ENCODE measurements at regions not wholly inside any gene's neighbourhood (a gene's known extent, or its start where the extent isn't known, plus 50 kb on each side); places are given as distances from the start of the nearest gene placed in this dataset.

DNA sequence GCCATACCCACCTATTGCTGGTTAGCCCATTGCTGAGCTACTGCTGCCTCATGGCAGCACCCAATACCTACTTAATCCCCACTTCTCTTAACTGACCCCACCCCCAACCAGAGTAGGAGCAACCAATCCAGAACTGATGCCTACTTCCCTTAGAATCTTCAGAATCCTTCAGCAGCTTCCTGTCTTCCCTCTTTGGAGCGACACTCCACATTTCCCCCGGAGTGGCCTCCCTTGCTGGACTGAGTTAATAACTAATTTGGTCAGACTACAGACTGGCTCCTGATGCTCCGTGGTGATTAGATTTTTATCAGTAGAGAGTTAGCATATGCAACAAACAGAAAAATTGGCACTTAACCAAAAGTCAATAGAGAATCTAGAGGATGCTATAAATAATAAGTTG lies 51.2 kb upstream of the UBR2 start:
- CTCF ChIA-PET = interaction anchor here (0.5 to 5.0 kb wide), 5 partner anchors 19 to 500 kb away, joined by 3 to 29 read pairs (median 4); no protein-coding TSS in a partner anchor
- Histone ChIP-seq H3K4me1 (ENCODE audit: control insufficient read depth, insufficient read depth, low read length) (no peaks in the 10 kb centered on the region), H3K9me3 (ENCODE audit: control insufficient read depth, insufficient read depth, low read depth, low read length) (no peaks in the 10 kb centered on the region), H3K27ac (ENCODE audit: extremely low read depth, low read depth, low read length) (no peak overlapping the region), H3K4me3 (ENCODE audit: low read depth, low read length) (no peak overlapping the region), H3K36me3 (ENCODE audit: control insufficient read depth in 2 of 2, insufficient read depth in 1 of 2, low read length in 2 of 2) (no peaks in the 10 kb centered on the region)
- no peak for TF ChIP-seq MEIS1 (CRISPR knock-in tag; IDR thresholded peaks at IDR 0.05; ENCODE audit: borderline replicate concordance)
- TF ChIP-seq ZBTB1 (tag by site-specific recombination; IDR thresholded peaks at IDR 0.05) = no peak
- TF ChIP-seq ZNF677 (tag by site-specific recombination; IDR thresholded peaks at IDR 0.05) = no peak
- no peak for TF ChIP-seq ZFP37 (tag by site-specific recombination; IDR thresholded peaks at IDR 0.05)
- POLR2A ChIA-PET = interaction anchor here (0.6 to 0.7 kb wide), 2 partner anchors 59 to 402 kb away, joined by 3 to 6 read pairs; no protein-coding TSS in a partner anchor

DNA sequence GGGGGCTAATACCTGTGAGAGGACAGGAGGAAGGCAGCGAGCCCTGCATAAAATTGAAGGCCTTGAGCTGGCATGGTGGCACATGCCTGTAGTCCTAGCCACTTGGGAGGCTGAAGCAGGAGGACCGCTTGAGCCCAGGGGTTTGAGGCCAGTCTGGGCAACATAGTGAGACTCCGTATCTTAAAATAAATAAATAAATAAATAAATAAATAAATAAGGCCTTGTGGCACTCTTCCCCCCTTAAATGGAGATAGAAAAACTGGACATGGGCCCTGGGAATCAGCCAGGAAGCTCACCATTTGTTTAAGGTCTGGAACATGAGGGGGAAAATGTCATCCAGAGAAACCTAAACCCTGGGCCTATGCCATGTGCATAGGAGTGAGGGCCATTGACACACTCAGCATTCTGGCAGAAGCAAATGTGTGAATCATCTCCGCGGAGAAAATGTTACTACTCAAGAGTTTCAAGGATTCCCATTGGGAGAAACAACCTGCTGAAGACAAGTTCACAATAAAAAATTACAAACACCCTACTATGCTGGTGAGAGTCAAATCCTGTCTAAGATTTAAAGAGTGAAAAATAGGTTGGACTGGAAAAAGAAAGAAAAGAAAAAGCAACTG lies 51.9 kb upstream of the UBR2 start:
- no peak overlapping the region for H3K27ac ChIP-seq (ENCODE audit: extremely low read depth, low read depth, low read length)
- H3K4me3 ChIP-seq (ENCODE audit: low read depth, low read length) = no peak overlapping the region
- ChIA-PET CTCF (interaction anchor here (0.5 to 5.0 kb wide), 3 partner anchors 20 to 38 kb away, joined by 4 to 29 read pairs (median 10); no protein-coding TSS in a partner anchor), POLR2A (interaction anchor here (0.7 kb wide), 1 partner anchor 59 kb away, joined by 3 read pairs; no protein-coding TSS in a partner anchor)
- H3K4me1 ChIP-seq (ENCODE audit: control insufficient read depth, insufficient read depth, low read length) = no peaks in the 10 kb centered on the region
- no peaks in the 10 kb centered on the region for H3K9me3 ChIP-seq (ENCODE audit: control insufficient read depth, insufficient read depth, low read depth, low read length)
- H3K36me3 ChIP-seq (ENCODE audit: control insufficient read depth in 2 of 2, insufficient read depth in 1 of 2, low read length in 2 of 2) = no peaks in the 10 kb centered on the region
- no peak for TF ChIP-seq ZFP41 (tag by site-specific recombination; IDR thresholded peaks at IDR 0.05; ENCODE audit: borderline replicate concordance)
- TF ChIP-seq, protein P1, sequence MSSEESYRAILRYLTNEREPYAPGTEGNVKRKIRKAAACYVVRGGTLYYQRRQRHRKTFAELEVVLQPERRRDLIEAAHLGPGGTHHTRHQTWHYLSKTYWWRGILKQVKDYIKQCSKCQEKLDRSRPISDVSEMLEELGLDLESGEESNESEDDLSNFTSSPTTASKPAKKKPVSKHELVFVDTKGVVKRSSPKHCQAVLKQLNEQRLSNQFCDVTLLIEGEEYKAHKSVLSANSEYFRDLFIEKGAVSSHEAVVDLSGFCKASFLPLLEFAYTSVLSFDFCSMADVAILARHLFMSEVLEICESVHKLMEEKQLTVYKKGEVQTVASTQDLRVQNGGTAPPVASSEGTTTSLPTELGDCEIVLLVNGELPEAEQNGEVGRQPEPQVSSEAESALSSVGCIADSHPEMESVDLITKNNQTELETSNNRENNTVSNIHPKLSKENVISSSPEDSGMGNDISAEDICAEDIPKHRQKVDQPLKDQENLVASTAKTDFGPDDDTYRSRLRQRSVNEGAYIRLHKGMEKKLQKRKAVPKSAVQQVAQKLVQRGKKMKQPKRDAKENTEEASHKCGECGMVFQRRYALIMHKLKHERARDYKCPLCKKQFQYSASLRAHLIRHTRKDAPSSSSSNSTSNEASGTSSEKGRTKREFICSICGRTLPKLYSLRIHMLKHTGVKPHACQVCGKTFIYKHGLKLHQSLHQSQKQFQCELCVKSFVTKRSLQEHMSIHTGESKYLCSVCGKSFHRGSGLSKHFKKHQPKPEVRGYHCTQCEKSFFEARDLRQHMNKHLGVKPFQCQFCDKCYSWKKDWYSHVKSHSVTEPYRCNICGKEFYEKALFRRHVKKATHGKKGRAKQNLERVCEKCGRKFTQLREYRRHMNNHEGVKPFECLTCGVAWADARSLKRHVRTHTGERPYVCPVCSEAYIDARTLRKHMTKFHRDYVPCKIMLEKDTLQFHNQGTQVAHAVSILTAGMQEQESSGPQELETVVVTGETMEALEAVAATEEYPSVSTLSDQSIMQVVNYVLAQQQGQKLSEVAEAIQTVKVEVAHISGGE (tag by site-specific recombination; conservative IDR thresholded peaks at IDR 0.05; ENCODE audit: low read depth) = 0 out of 2 replicates have a peak, but pooled peaks have one; percentile 52
- 0 out of 2 replicates have a peak, but pooled peaks have one; percentile 16 for TF ChIP-seq ZNF664 (tag by site-specific recombination; IDR thresholded peaks at IDR 0.05)
- TF ChIP-seq, protein P2, sequence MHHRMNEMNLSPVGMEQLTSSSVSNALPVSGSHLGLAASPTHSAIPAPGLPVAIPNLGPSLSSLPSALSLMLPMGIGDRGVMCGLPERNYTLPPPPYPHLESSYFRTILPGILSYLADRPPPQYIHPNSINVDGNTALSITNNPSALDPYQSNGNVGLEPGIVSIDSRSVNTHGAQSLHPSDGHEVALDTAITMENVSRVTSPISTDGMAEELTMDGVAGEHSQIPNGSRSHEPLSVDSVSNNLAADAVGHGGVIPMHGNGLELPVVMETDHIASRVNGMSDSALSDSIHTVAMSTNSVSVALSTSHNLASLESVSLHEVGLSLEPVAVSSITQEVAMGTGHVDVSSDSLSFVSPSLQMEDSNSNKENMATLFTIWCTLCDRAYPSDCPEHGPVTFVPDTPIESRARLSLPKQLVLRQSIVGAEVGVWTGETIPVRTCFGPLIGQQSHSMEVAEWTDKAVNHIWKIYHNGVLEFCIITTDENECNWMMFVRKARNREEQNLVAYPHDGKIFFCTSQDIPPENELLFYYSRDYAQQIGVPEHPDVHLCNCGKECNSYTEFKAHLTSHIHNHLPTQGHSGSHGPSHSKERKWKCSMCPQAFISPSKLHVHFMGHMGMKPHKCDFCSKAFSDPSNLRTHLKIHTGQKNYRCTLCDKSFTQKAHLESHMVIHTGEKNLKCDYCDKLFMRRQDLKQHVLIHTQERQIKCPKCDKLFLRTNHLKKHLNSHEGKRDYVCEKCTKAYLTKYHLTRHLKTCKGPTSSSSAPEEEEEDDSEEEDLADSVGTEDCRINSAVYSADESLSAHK (tag by site-specific recombination; IDR thresholded peaks at IDR 0.05) = peak; percentile 65; the same call in 1 of the 2 replicates
- TF ChIP-seq ZBTB8A (tag by site-specific recombination; IDR thresholded peaks at IDR 0.05) = peak; percentile 46; the same call in 1 of the 2 replicates
- TF ChIP-seq ZNF302 (tag by site-specific recombination; IDR thresholded peaks at IDR 0.05; ENCODE audit: low read depth) = no peak
- 0 out of 2 replicates have a peak, but pooled peaks have one; percentile 33 for TF ChIP-seq ZXDB (tag by site-specific recombination; IDR thresholded peaks at IDR 0.05)
- TF ChIP-seq BCL11B (tag by site-specific recombination; IDR thresholded peaks at IDR 0.05; ENCODE audit: low read depth) = no peak
- TF ChIP-seq ZNF423 (tag by site-specific recombination; IDR thresholded peaks at IDR 0.05) = no peak
- TF ChIP-seq, protein P3, sequence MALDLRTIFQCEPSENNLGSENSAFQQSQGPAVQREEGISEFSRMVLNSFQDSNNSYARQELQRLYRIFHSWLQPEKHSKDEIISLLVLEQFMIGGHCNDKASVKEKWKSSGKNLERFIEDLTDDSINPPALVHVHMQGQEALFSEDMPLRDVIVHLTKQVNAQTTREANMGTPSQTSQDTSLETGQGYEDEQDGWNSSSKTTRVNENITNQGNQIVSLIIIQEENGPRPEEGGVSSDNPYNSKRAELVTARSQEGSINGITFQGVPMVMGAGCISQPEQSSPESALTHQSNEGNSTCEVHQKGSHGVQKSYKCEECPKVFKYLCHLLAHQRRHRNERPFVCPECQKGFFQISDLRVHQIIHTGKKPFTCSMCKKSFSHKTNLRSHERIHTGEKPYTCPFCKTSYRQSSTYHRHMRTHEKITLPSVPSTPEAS (tag by site-specific recombination; IDR thresholded peaks at IDR 0.05) = no peak
- no peak for TF ChIP-seq ZNF138 (tag by site-specific recombination; IDR thresholded peaks at IDR 0.05; ENCODE audit: borderline replicate concordance)
- TF ChIP-seq WT1 (tag by site-specific recombination; IDR thresholded peaks at IDR 0.05) = no peak
- TF ChIP-seq ZNF140 (tag by site-specific recombination; IDR thresholded peaks at IDR 0.05) = peak; percentile 33; the same call in 1 of the 2 replicates
- TF ChIP-seq, protein P4, sequence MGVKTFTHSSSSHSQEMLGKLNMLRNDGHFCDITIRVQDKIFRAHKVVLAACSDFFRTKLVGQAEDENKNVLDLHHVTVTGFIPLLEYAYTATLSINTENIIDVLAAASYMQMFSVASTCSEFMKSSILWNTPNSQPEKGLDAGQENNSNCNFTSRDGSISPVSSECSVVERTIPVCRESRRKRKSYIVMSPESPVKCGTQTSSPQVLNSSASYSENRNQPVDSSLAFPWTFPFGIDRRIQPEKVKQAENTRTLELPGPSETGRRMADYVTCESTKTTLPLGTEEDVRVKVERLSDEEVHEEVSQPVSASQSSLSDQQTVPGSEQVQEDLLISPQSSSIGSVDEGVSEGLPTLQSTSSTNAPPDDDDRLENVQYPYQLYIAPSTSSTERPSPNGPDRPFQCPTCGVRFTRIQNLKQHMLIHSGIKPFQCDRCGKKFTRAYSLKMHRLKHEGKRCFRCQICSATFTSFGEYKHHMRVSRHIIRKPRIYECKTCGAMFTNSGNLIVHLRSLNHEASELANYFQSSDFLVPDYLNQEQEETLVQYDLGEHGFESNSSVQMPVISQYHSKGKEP (tag by site-specific recombination; IDR thresholded peaks at IDR 0.05) = no peak
- peak; percentile 47 for TF ChIP-seq ZNF555 (tag by site-specific recombination; conservative IDR thresholded peaks at IDR 0.05)
- TF ChIP-seq ZNF621 (tag by site-specific recombination; IDR thresholded peaks at IDR 0.05) = no peak
- no peak for TF ChIP-seq ZNF311 (tag by site-specific recombination; IDR thresholded peaks at IDR 0.05; ENCODE audit: borderline replicate concordance)
- TF ChIP-seq ZNF426 (tag by site-specific recombination; IDR thresholded peaks at IDR 0.05) = peak; percentile 64
- peak; percentile 58 for TF ChIP-seq ZNF266 (tag by site-specific recombination; IDR thresholded peaks at IDR 0.05; ENCODE audit: low read depth)
- TF ChIP-seq ZFP37 (tag by site-specific recombination; IDR thresholded peaks at IDR 0.05) = 0 out of 2 replicates have a peak, but pooled peaks have one; percentile 27
- no peak for TF ChIP-seq ZFP3 (tag by site-specific recombination; IDR thresholded peaks at IDR 0.05; ENCODE audit: low read depth)
- TF ChIP-seq IKZF3 (tag by site-specific recombination; IDR thresholded peaks at IDR 0.05) = no peak
- TF ChIP-seq ZEB2 (tag by site-specific recombination; IDR thresholded peaks at IDR 0.05) = no peak
